Endothelial cell of umbilical vein (primary cell): ENCODE measurements at regions not wholly inside any gene's neighbourhood (a gene's known extent, or its start where the extent isn't known, plus 50 kb on each side); places are given as distances from the start of the nearest gene placed in this dataset.

Source experiments
- BruUV-seq: library from RNA; stranded (reverse); fragments of 400-500 nt; replicated peaks from 2 replicates; lab custom pipeline; 2021; lab: Mats Ljungman, UMichigan
- CTCF ChIA-PET: fragments of 300-600, 350-600 bp; sonication (Branson Sonifier 250); formaldehyde crosslinking; loops from one replicate; lab custom pipeline; 2021; ENCODE audit warnings: antibody characterized with exemption, inconsistent platforms; lab: Charles Lee
- POLR2A ChIA-PET: fragments of 300-600, 350-600 bp; sonication (Branson Sonifier 250); formaldehyde crosslinking; loops from one replicate; lab custom pipeline; 2021; ENCODE audit warnings: antibody characterized with exemption, inconsistent platforms; lab: Charles Lee
- DNase-seq: peaks from one replicate; pipeline ENCODE4 v3.0.0-alpha.2; 2011; ENCODE audit warnings: low read depth, low spot score
- FAIRE-seq: peaks from 2 replicates; lab custom pipeline; 2011; peaks lifted over from hg19 to GRCh38; lab: Jason Lieb, UNC
- H2AFZ ChIP-seq: 2 replicates; pipeline ENCODE4 v1.6.0; 2012; ENCODE audit warnings: low read depth, low read length, control low read depth, inconsistent platforms
- H3K27ac ChIP-seq: 2 replicates; pipeline ENCODE4 v1.5.1; 2011; ENCODE audit warnings: low read depth, mild to moderate bottlenecking, control low read depth, low read length, moderate library complexity; ENCODE audit not compliant: insufficient read depth
- H3K27me3 ChIP-seq, 2 experiments: 2 replicates each; pipeline versions ENCODE4 v1.6.0 to v1.6.1; 2011; ENCODE audit warnings: low read length in 2 of 2, mixed read lengths in 1 of 2; ENCODE audit not compliant: control insufficient read depth in 2 of 2, insufficient read depth in 2 of 2
- H3K36me3 ChIP-seq, 2 experiments: 2 replicates in 1 of 2; 3 replicates in 1 of 2; pipeline ENCODE4 v1.5.1; 2011; ENCODE audit warnings: low read length in 2 of 2, mild to moderate bottlenecking in 1 of 2, moderate library complexity in 1 of 2; ENCODE audit not compliant: control insufficient read depth in 2 of 2, insufficient read depth in 2 of 2; ENCODE audit errors: extremely low read depth in 1 of 2
- H3K4me1 ChIP-seq: 3 replicates; pipeline ENCODE4 v1.5.1; 2011; ENCODE audit warnings: mild to moderate bottlenecking, low read length; ENCODE audit not compliant: control insufficient read depth, insufficient read depth; ENCODE audit errors: extremely low read depth
- H3K4me2 ChIP-seq: 2 replicates; pipeline ENCODE4 v1.6.1; 2011; ENCODE audit warnings: low read length, control low read depth, mixed read lengths; ENCODE audit not compliant: insufficient read depth
- H3K4me3 ChIP-seq, 3 experiments: fragments of 200-600 bp in 1 of 3; sonication (generic), shearing (Covaris generic) in 1 of 3; replicated peaks in 1 of 3; 2 replicates each; pipeline ENCODE4 v1.5.1; 2011 to 2016; ENCODE audit warnings: control low read depth in 3 of 3, low read length in 3 of 3, mild to moderate bottlenecking in 2 of 3, inconsistent platforms in 1 of 3, low read depth in 1 of 3, moderate library complexity in 1 of 3; ENCODE audit not compliant: insufficient read depth in 1 of 3
- H3K79me2 ChIP-seq: 2 replicates; pipeline ENCODE4 v1.6.0; 2012; ENCODE audit warnings: low read length, inconsistent platforms; ENCODE audit not compliant: control insufficient read depth, insufficient read depth
- H3K9ac ChIP-seq: replicated peaks from 2 replicates; pipeline ENCODE3; 2011; ENCODE audit warnings: low read length, control low read depth; ENCODE audit not compliant: insufficient read depth; ENCODE audit errors: extremely low read depth
- H3K9me1 ChIP-seq: replicated peaks from 3 replicates; pipeline ENCODE4 v1.6.0; 2011; ENCODE audit warnings: mild to moderate bottlenecking, low read length; ENCODE audit not compliant: control insufficient read depth, insufficient read depth; ENCODE audit errors: extremely low read depth
- H3K9me3 ChIP-seq: replicated peaks from 2 replicates; pipeline ENCODE4 v1.5.1; 2012; ENCODE audit warnings: low read length, inconsistent platforms; ENCODE audit not compliant: control insufficient read depth, insufficient read depth
- H4K20me1 ChIP-seq: replicated peaks from 2 replicates; pipeline ENCODE3; 2011; ENCODE audit warnings: mild to moderate bottlenecking, low read length; ENCODE audit not compliant: control insufficient read depth, insufficient read depth; ENCODE audit errors: extremely low read depth
- CTCF ChIP-seq, 2 donors: IDR thresholded peaks; 1 replicate in 1 of 2; 2 replicates in 1 of 2; pipeline ENCODE4 v1.5.1; 2011; ENCODE audit warnings: low read length in 2 of 2, mild to moderate bottlenecking in 2 of 2, moderate library complexity in 2 of 2, control low read depth in 1 of 2, inconsistent platforms in 1 of 2, low read depth in 1 of 2; ENCODE audit not compliant: insufficient read depth in 1 of 2; ENCODE audit errors: extremely low read depth in 1 of 2
- EZH2 ChIP-seq: IDR thresholded peaks from 2 replicates; pipeline ENCODE4 v1.6.1; 2012; ENCODE audit warnings: borderline replicate concordance, low read depth, mild to moderate bottlenecking, moderate library complexity, low read length, inconsistent platforms; ENCODE audit not compliant: severe bottlenecking
- FOS ChIP-seq: IDR thresholded peaks from 2 replicates; pipeline ENCODE4 v1.6.1; 2011; ENCODE audit warnings: mild to moderate bottlenecking, low read length, moderate library complexity, borderline replicate concordance; ENCODE audit not compliant: insufficient read depth
- GATA2 ChIP-seq: IDR thresholded peaks from 2 replicates; pipeline ENCODE4 v1.7.0; 2011; ENCODE audit warnings: low read depth, mild to moderate bottlenecking, moderate library complexity, mixed read lengths, low read length; ENCODE audit not compliant: insufficient read length, insufficient read depth
- JUN ChIP-seq: IDR thresholded peaks from 2 replicates; pipeline ENCODE4 v1.6.1; 2011; ENCODE audit warnings: borderline replicate concordance, low read depth; ENCODE audit not compliant: insufficient read length, insufficient read depth
- MAX ChIP-seq: IDR thresholded peaks from 2 replicates; pipeline ENCODE4 v1.6.1; 2011; ENCODE audit not compliant: insufficient read depth, insufficient read length
- MYC ChIP-seq: IDR thresholded peaks from one replicate; pipeline ENCODE4 v1.6.1; 2011; ENCODE audit warnings: mild to moderate bottlenecking, low read depth, low read length
- POLR2A ChIP-seq: IDR thresholded peaks from 2 replicates; pipeline ENCODE4 v1.6.1; 2012; ENCODE audit warnings: low read depth, mild to moderate bottlenecking, control low read depth, low read length
- POLR2AphosphoS5 ChIP-seq: IDR thresholded peaks from 2 replicates; pipeline ENCODE4 v1.6.1; 2012; ENCODE audit warnings: low read depth, mild to moderate bottlenecking, control low read depth, low read length, moderate library complexity; ENCODE audit not compliant: insufficient read depth
- dilution Hi-C: fragments of 300-500 bp; cut with MboI; formaldehyde crosslinking; loops from one replicate; pipeline ENCODE4 v1.15.0; 2019; ENCODE audit warnings: low sequenced_read_pairs; ENCODE audit not compliant: extremely low pct_ligation_motif_present
- intact Hi-C: fragments of 100-400 bp; cut with micrococcal nuclease; formaldehyde crosslinking; loops from one replicate; pipeline ENCODE4 v1.10.0; 2022

GRCh38 chr1:213391445-213391844 is 340.4 kb downstream of the RPS6KC1 start:
- POLR2A ChIA-PET = no interaction called here
- H3K27ac ChIP-seq = no peak overlapping the region
- TF ChIP-seq POLR2A (no peak), POLR2AphosphoS5 (no peak), CTCF (IDR thresholded peaks at IDR 0.05; ENCODE audit: extremely low read depth in 1 of 2, insufficient read depth in 1 of 2, low read depth in 1 of 2, low read length in 2 of 2) (no peak), FOS (no peak), JUN (no peak), GATA2 (no peak), EZH2 (no peak), MAX (no peak), MYC (no peak)
- no peaks in the 10 kb centered on the region for H3K9me3 ChIP-seq
- dilution Hi-C loops = no loop called here
- BruUV-seq = no TSS peak
- H4K20me1 ChIP-seq = no peaks in the 10 kb centered on the region
- no peak overlapping the region for H3K4me2 ChIP-seq
- DNase-seq (no peak), FAIRE-seq (no peak)
- no peaks in the 10 kb centered on the region for H3K4me1 ChIP-seq
- no peaks in the 10 kb centered on the region for H3K27me3 ChIP-seq
- no peaks in the 10 kb centered on the region for H3K36me3 ChIP-seq
- H3K9ac ChIP-seq = no peak overlapping the region
- CTCF ChIA-PET = no interaction called here
- H3K4me3 ChIP-seq = no peak overlapping the region
- H3K9me1 ChIP-seq = no peaks in the 10 kb centered on the region
- no peaks in the 10 kb centered on the region for H3K79me2 ChIP-seq
- H2AFZ ChIP-seq = no peak overlapping the region
- intact Hi-C loops = no loop called here
